WTC11 (cell line): ENCODE measurements at regions not wholly inside any gene's neighbourhood (a gene's known extent, or its start where the extent isn't known, plus 50 kb on each side); places are given as distances from the start of the nearest gene placed in this dataset.

Experiments
- ATAC-seq: fragments of 200-7000 bp; cut with Tn5 transposase; 2 replicates; pipeline ENCODE4 v1.10.0; 2021; ENCODE audit warnings: mild to moderate bottlenecking, moderate library complexity
- CTCF ChIA-PET: fragments of 300-600 bp; sonication (Branson Sonifier 250); formaldehyde crosslinking; loops from one replicate; lab custom pipeline; 2021; ENCODE audit warnings: antibody characterized with exemption; lab: Charles Lee
- POLR2A ChIA-PET: fragments of 350-600 bp; sonication (Branson Sonifier 250); formaldehyde crosslinking; loops from one replicate; lab custom pipeline; 2021; ENCODE audit warnings: antibody characterized with exemption; lab: Charles Lee
- DNase-seq: peaks from one replicate; pipeline ENCODE4 v3.0.0; 2021; ENCODE audit warnings: low spot score
- H3K27ac Mint-ChIP-seq: 2 replicates; pipeline ENCODE4 v1.8.0; 2021; ENCODE audit warnings: mixed read lengths
- H3K27me3 Mint-ChIP-seq: 2 replicates; pipeline ENCODE4 v1.8.0; 2021; ENCODE audit warnings: low read depth, mild to moderate bottlenecking, moderate library complexity, mixed read lengths
- H3K36me3 Mint-ChIP-seq: 2 replicates; pipeline ENCODE4 v1.8.0; 2021; ENCODE audit warnings: mixed read lengths
- H3K4me1 Mint-ChIP-seq: 2 replicates; pipeline ENCODE4 v1.8.0; 2022; ENCODE audit warnings: mixed read lengths
- H3K4me3 Mint-ChIP-seq: 2 replicates; pipeline ENCODE4 v1.8.0; 2021; ENCODE audit warnings: mild to moderate bottlenecking, moderate library complexity, mixed read lengths
- H3K9me3 Mint-ChIP-seq: 2 replicates; pipeline ENCODE4 v1.8.0; 2021; ENCODE audit warnings: mixed read lengths
- ARID4B ChIP-seq: sonication (generic); formaldehyde crosslinking; IDR thresholded peaks from 2 replicates; pipeline ENCODE4 v1.8.0; 2023; ENCODE audit warnings: missing genetic modification reagents, mild to moderate bottlenecking, borderline replicate concordance
- CREB1 ChIP-seq: sonication (generic); formaldehyde crosslinking; IDR thresholded peaks from 2 replicates; pipeline ENCODE4 v1.8.0; 2023; ENCODE audit warnings: mild to moderate bottlenecking, missing genetic modification reagents
- E2F4 ChIP-seq: sonication (generic); formaldehyde crosslinking; IDR thresholded peaks from 2 replicates; pipeline ENCODE4 v1.8.1; 2022; ENCODE audit warnings: low read depth, mild to moderate bottlenecking, moderate library complexity, missing genetic modification reagents, borderline replicate concordance
- GABPB1 ChIP-seq: sonication (generic); formaldehyde crosslinking; IDR thresholded peaks from 2 replicates; pipeline ENCODE4 v1.8.1; 2023; ENCODE audit warnings: mild to moderate bottlenecking, missing genetic modification reagents
- GTF2I ChIP-seq: fragments of 250-450 bp; sonication (Bioruptor Pico); conservative IDR thresholded peaks from 2 replicates; pipeline ENCODE4 v1.4.0; 2021; ENCODE audit warnings: mild to moderate bottlenecking
- MAX ChIP-seq: sonication (generic); formaldehyde crosslinking; IDR thresholded peaks from 2 replicates; pipeline ENCODE4 v1.8.0; 2022; ENCODE audit warnings: mild to moderate bottlenecking, missing genetic modification reagents
- RELA ChIP-seq: sonication (generic); formaldehyde crosslinking; IDR thresholded peaks from 2 replicates; pipeline ENCODE4 v1.8.1; 2022; ENCODE audit warnings: missing genetic modification reagents, mild to moderate bottlenecking, borderline replicate concordance
- TCF7 ChIP-seq: sonication (generic); formaldehyde crosslinking; IDR thresholded peaks from 2 replicates; pipeline ENCODE4 v1.8.0; 2022; ENCODE audit warnings: mild to moderate bottlenecking, low read depth, missing genetic modification reagents, moderate library complexity
- USF1 ChIP-seq: sonication (generic); formaldehyde crosslinking; IDR thresholded peaks from 2 replicates; pipeline ENCODE4 v1.8.0; 2022; ENCODE audit warnings: mild to moderate bottlenecking, missing genetic modification reagents
- ZNF138 ChIP-seq: sonication (generic); formaldehyde crosslinking; conservative IDR thresholded peaks from 2 replicates; pipeline ENCODE4 v1.8.1; 2022; ENCODE audit warnings: mild to moderate bottlenecking, moderate library complexity, missing genetic modification reagents
- ZNF416 ChIP-seq: fragments of 250-450 bp; sonication (Bioruptor Pico); IDR thresholded peaks from 2 replicates; pipeline ENCODE4 v1.9.0; 2021; ENCODE audit warnings: mild to moderate bottlenecking, inconsistent platforms
- TF ChIP-seq, protein P1 (sequence below): fragments of 250-450 bp; sonication (Bioruptor Pico); conservative IDR thresholded peaks from 2 replicates; pipeline ENCODE4 v1.9.0; 2021; ENCODE audit warnings: mild to moderate bottlenecking
- TF ChIP-seq, protein P2 (sequence below): sonication (generic); formaldehyde crosslinking; conservative IDR thresholded peaks from 2 replicates; pipeline ENCODE4 v1.8.1; 2022; ENCODE audit warnings: mild to moderate bottlenecking, missing genetic modification reagents
- TF ChIP-seq, protein P3 (sequence below): sonication (generic); formaldehyde crosslinking; IDR thresholded peaks from 2 replicates; pipeline ENCODE4 v1.8.0; 2022; ENCODE audit warnings: mild to moderate bottlenecking, missing genetic modification reagents
- TF ChIP-seq, protein P4 (sequence below): sonication (generic); formaldehyde crosslinking; IDR thresholded peaks from 2 replicates; pipeline ENCODE4 v1.8.1; 2022; ENCODE audit warnings: mild to moderate bottlenecking, missing genetic modification reagents, moderate library complexity, borderline replicate concordance
- TF ChIP-seq, protein P5 (sequence below): fragments of 250-450 bp; sonication (Bioruptor Pico); IDR thresholded peaks from 2 replicates; pipeline ENCODE4 v1.9.0; 2021; ENCODE audit warnings: mild to moderate bottlenecking

DNA sequence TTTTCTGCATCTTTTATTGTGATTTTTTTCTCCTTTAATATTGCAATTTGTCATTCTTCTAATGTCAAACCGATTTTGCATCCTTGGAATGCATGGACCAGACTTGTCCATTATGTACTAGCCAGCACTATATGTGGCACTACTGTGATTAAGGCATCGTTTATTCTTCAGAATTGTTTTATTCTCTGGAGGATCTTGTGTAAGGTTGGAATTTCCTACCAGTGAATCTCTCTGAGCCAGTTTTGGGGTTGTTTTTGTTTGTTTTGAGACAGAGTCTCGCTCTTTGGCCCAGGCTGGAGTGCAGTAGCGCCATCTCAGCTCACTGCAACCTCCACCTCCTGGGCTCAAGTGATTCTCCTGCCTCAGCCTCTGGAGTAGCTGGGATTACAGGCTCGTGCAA lies 58.5 kb downstream of the IGLL5 start:
- H3K4me1 Mint-ChIP-seq = no peaks in the 10 kb centered on the region
- ChIA-PET POLR2A (no interaction called here), CTCF (no interaction called here)
- no peaks in the 10 kb centered on the region for H3K36me3 Mint-ChIP-seq
- TF ChIP-seq GTF2I (CRISPR knock-in tag) (no peak), CREB1 (no peak), MAX (no peak), ZNF138 (no peak), RELA (CRISPR knock-in tag) (no peak), TCF7 (CRISPR knock-in tag) (no peak), USF1 (CRISPR knock-in tag) (no peak), ZNF416 (CRISPR knock-in tag) (no peak), E2F4 (CRISPR knock-in tag) (no peak), GABPB1 (CRISPR knock-in tag) (no peak), ARID4B (CRISPR knock-in tag) (no peak)
- TF ChIP-seq, protein P1, sequence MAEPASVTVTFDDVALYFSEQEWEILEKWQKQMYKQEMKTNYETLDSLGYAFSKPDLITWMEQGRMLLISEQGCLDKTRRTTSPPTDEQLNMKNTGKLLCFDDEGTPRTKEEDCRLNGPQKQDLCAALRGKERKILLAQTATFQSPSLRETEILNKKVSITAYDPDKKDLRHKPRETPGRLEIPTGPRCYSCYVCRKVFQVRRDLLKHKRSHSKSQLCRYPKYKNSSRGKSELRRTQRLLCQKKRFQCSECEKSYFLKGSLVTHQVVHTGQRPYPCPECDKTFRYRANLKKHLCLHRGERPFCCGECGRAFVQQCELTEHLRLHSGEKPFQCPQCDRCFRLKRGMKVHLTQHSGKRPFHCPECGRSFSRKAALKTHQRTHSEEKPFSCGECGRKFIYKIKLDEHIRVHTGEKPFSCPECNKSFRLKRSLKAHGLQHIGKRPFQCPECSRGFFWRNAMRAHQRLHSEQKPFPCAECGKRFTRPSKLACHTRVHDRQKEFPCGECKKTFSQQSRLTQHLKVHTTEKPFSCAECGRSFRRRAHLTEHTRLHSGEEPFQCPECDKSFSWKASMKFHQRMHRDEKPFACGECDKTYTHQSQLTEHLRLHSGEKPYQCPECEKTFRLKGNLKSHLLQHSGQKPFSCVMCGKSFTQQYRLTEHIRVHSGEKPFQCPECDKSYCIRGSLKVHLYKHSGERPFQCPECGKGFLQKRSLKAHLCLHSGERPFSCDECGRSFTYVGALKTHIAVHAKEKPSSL (CRISPR knock-in tag) = no peak
- TF ChIP-seq, protein P2, sequence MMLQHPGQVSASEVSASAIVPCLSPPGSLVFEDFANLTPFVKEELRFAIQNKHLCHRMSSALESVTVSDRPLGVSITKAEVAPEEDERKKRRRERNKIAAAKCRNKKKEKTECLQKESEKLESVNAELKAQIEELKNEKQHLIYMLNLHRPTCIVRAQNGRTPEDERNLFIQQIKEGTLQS = no peak
- TF ChIP-seq, protein P3, sequence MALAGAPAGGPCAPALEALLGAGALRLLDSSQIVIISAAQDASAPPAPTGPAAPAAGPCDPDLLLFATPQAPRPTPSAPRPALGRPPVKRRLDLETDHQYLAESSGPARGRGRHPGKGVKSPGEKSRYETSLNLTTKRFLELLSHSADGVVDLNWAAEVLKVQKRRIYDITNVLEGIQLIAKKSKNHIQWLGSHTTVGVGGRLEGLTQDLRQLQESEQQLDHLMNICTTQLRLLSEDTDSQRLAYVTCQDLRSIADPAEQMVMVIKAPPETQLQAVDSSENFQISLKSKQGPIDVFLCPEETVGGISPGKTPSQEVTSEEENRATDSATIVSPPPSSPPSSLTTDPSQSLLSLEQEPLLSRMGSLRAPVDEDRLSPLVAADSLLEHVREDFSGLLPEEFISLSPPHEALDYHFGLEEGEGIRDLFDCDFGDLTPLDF (CRISPR knock-in tag) = no peak
- TF ChIP-seq, protein P4, sequence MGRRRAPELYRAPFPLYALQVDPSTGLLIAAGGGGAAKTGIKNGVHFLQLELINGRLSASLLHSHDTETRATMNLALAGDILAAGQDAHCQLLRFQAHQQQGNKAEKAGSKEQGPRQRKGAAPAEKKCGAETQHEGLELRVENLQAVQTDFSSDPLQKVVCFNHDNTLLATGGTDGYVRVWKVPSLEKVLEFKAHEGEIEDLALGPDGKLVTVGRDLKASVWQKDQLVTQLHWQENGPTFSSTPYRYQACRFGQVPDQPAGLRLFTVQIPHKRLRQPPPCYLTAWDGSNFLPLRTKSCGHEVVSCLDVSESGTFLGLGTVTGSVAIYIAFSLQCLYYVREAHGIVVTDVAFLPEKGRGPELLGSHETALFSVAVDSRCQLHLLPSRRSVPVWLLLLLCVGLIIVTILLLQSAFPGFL (CRISPR knock-in tag) = no peak
- TF ChIP-seq, protein P5, sequence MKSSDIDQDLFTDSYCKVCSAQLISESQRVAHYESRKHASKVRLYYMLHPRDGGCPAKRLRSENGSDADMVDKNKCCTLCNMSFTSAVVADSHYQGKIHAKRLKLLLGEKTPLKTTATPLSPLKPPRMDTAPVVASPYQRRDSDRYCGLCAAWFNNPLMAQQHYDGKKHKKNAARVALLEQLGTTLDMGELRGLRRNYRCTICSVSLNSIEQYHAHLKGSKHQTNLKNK (CRISPR knock-in tag) = no peak
- ATAC-seq = no peak
- no peak for DNase-seq
- H3K27me3 Mint-ChIP-seq = peaks cover 44% of the 10 kb centered on the region
- H3K9me3 Mint-ChIP-seq = no peaks in the 10 kb centered on the region
- H3K27ac Mint-ChIP-seq = no peak overlapping the region
- no peak overlapping the region for H3K4me3 Mint-ChIP-seq
